GM12878 (cell line): ENCODE measurements at regions not wholly inside any gene's neighbourhood (a gene's known extent, or its start where the extent isn't known, plus 50 kb on each side); places are given as distances from the start of the nearest gene placed in this dataset.
A peak's percentile ranks its signal among the peaks of the same experiment; 100 is the strongest.

ENCODE experiments used
- ATAC-seq: fragments of 200-7000 bp; cut with Tn5 transposase; 3 replicates; pipeline ENCODE4 v1.9.1; 2020; ENCODE audit warnings: mild to moderate bottlenecking, moderate library complexity
- BruUV-seq: library from RNA; stranded (reverse); fragments of 400-500 nt; replicated peaks from 2 replicates; lab custom pipeline; 2021; lab: Mats Ljungman, UMichigan
- CTCF ChIA-PET: fragments of 300-600 bp; sonication (Branson Sonifier 250); formaldehyde crosslinking; extraction: SDS; loops from one replicate; lab custom pipeline; 2021; ENCODE audit warnings: inconsistent platforms; lab: Yijun Ruan, JAX
- POLR2A ChIA-PET: fragments of 350-600 bp; formaldehyde crosslinking; extraction: SDS; loops from one replicate; lab custom pipeline; 2021; ENCODE audit warnings: inconsistent platforms; lab: Charles Lee
- RAD21 ChIA-PET: fragments of 300-600 bp; sonication (Branson Sonifier 250); formaldehyde crosslinking; loops from one replicate; lab custom pipeline; 2023; ENCODE audit warnings: antibody characterized with exemption; ENCODE audit not compliant: unreplicated experiment; lab: Charles Lee
- SMC1A ChIA-PET: fragments of 300-600 bp; sonication (Branson Sonifier 250); formaldehyde crosslinking; loops from one replicate; lab custom pipeline; 2023; ENCODE audit not compliant: unreplicated experiment, uncharacterized antibody; lab: Charles Lee
- DNase-seq: peaks from one replicate; pipeline ENCODE4 v3.0.0-alpha.2; 2011; ENCODE audit warnings: low read depth, low spot score
- FAIRE-seq: peaks from 3 replicates; lab custom pipeline; 2011; peaks lifted over from hg19 to GRCh38; lab: Jason Lieb, UNC
- H2AFZ ChIP-seq: 2 replicates; pipeline ENCODE4 v1.6.0; 2011; ENCODE audit warnings: low read depth, low read length, control low read depth; ENCODE audit not compliant: control insufficient read depth
- H3K27ac ChIP-seq: 2 replicates; pipeline ENCODE4 v1.5.1; 2011; ENCODE audit warnings: control low read depth; ENCODE audit not compliant: control insufficient read depth, insufficient read depth
- H3K27me3 ChIP-seq, 2 experiments: replicated peaks in 1 of 2; 2 replicates each; pipeline versions ENCODE4 v1.6.0 to v1.6.1; 2011; ENCODE audit warnings: low read length in 1 of 2; ENCODE audit not compliant: control insufficient read depth in 2 of 2, insufficient read depth in 2 of 2
- H3K36me3 ChIP-seq, 2 experiments: 2 replicates each; pipeline ENCODE4 v1.5.1; 2011; ENCODE audit warnings: low read length in 1 of 2; ENCODE audit not compliant: control insufficient read depth in 2 of 2, insufficient read depth in 2 of 2
- H3K4me1 ChIP-seq: 2 replicates; pipeline ENCODE4 v1.6.1; 2011; ENCODE audit warnings: mild to moderate bottlenecking, low read length, moderate library complexity, mixed read lengths; ENCODE audit not compliant: control insufficient read depth, insufficient read depth
- H3K4me2 ChIP-seq: 2 replicates; pipeline ENCODE4 v1.6.0; 2011; ENCODE audit warnings: control low read depth; ENCODE audit not compliant: control insufficient read depth, insufficient read depth
- H3K4me3 ChIP-seq: fragments of 200-600 bp; sonication (generic); 2 replicates; pipeline ENCODE4 v1.5.1; 2016
- H3K79me2 ChIP-seq: 2 replicates; pipeline ENCODE4 v1.6.0; 2011; ENCODE audit warnings: low read length; ENCODE audit not compliant: control insufficient read depth, insufficient read depth
- H3K9ac ChIP-seq: 2 replicates; pipeline ENCODE4 v1.8.0; 2011; ENCODE audit warnings: low read length, control low read depth, mixed read lengths; ENCODE audit not compliant: control insufficient read depth, insufficient read depth
- H3K9me3 ChIP-seq: replicated peaks from 3 replicates; pipeline ENCODE4 v1.5.1; 2011; ENCODE audit warnings: mild to moderate bottlenecking, low read length; ENCODE audit not compliant: control insufficient read depth, insufficient read depth
- H4K20me1 ChIP-seq: 2 replicates; pipeline ENCODE4 v1.6.0; 2011; ENCODE audit not compliant: control insufficient read depth, insufficient read depth
- BACH1 ChIP-seq: fragments of 450-650 bp; IDR thresholded peaks from 2 replicates; pipeline ENCODE4 v1.6.1; 2017; ENCODE audit warnings: mild to moderate bottlenecking, borderline replicate concordance
- BHLHE40 ChIP-seq, 2 experiments: fragments of 450-650 bp in 1 of 2; IDR thresholded peaks; 2 replicates each; pipeline ENCODE4 v1.6.1; 2011 to 2017; ENCODE audit warnings: low read depth in 2 of 2, borderline replicate concordance in 1 of 2, improper control_type of control experiment in 1 of 2, low read length in 1 of 2, mild to moderate bottlenecking in 1 of 2
- CEBPB ChIP-seq, 2 experiments: fragments of 150-350 bp in 1 of 2; IDR thresholded peaks; 2 replicates each; pipeline ENCODE4 v1.6.1; 2012 to 2014; ENCODE audit warnings: low read depth in 2 of 2, low read length in 2 of 2, borderline replicate concordance in 1 of 2, inconsistent platforms in 1 of 2
- FOXK2 ChIP-seq: fragments of 450-650 bp; IDR thresholded peaks from 2 replicates; pipeline ENCODE4 v1.6.1; 2017; ENCODE audit warnings: mild to moderate bottlenecking, moderate library complexity
- MXI1 ChIP-seq: fragments of 150-350 bp; IDR thresholded peaks from 2 replicates; pipeline ENCODE4 v1.6.1; 2011; ENCODE audit warnings: low read depth, mild to moderate bottlenecking, inconsistent platforms, low read length, improper control_type of control experiment
- PAX5 ChIP-seq: IDR thresholded peaks from 2 replicates; pipeline ENCODE4 v1.6.1; 2011; ENCODE audit warnings: low read depth, low read length, borderline replicate concordance
- PRDM15 ChIP-seq: fragments of 450-650 bp; formaldehyde crosslinking; IDR thresholded peaks from 2 replicates; pipeline ENCODE4 v1.4.0; 2020; ENCODE audit warnings: mild to moderate bottlenecking, moderate library complexity
- RELB ChIP-seq: fragments of 450-650 bp; IDR thresholded peaks from 2 replicates; pipeline ENCODE4 v1.6.1; 2017; ENCODE audit warnings: low read depth, mild to moderate bottlenecking, moderate library complexity
- SPI1 ChIP-seq: IDR thresholded peaks from 2 replicates; pipeline ENCODE4 v1.6.1; 2011; ENCODE audit warnings: low read depth, mild to moderate bottlenecking, low read length, moderate library complexity, borderline replicate concordance; ENCODE audit not compliant: insufficient read depth
- TAF1 ChIP-seq: IDR thresholded peaks from 2 replicates; pipeline ENCODE4 v1.6.1; 2011; ENCODE audit warnings: mild to moderate bottlenecking, low read depth, low read length, borderline replicate concordance
- TBL1XR1 ChIP-seq: IDR thresholded peaks from 2 replicates; pipeline ENCODE4 v1.6.1; 2012; ENCODE audit warnings: low read depth, low read length, improper control_type of control experiment
- USF1 ChIP-seq: IDR thresholded peaks from 2 replicates; pipeline ENCODE4 v1.6.1; 2011; ENCODE audit warnings: borderline replicate concordance, low read depth, mild to moderate bottlenecking, moderate library complexity, mixed read lengths, low read length; ENCODE audit not compliant: insufficient read depth; ENCODE audit errors: extremely low read length
- WRNIP1 ChIP-seq: IDR thresholded peaks from 2 replicates; pipeline ENCODE4 v1.6.1; 2011; ENCODE audit warnings: low read depth, low read length, improper control_type of control experiment, borderline replicate concordance
- ZBED1 ChIP-seq: IDR thresholded peaks from 2 replicates; pipeline ENCODE4 v1.6.1; 2016; ENCODE audit warnings: borderline replicate concordance
- ZBTB4 ChIP-seq: fragments of 450-650 bp; formaldehyde crosslinking; IDR thresholded peaks from 2 replicates; pipeline ENCODE4 v1.4.0; 2022; ENCODE audit warnings: mild to moderate bottlenecking, moderate library complexity
- WGBS: methylation state at CpG from one replicate; pipeline ENCODE4 v1.1.6; 2016; ENCODE audit warnings: low lambda C conversion rate; ENCODE audit not compliant: insufficient replicate concordance, insufficient coverage; ENCODE audit errors: missing lambda C conversion rate; 5-methylcytosine and 5-hydroxymethylcytosine counted together
- in situ Hi-C: fragments of 300-500 bp; cut with MboI; formaldehyde crosslinking; loops from 9 replicates; pipeline ENCODE4 v1.14.3; 2018; ENCODE audit warnings: mixed read lengths
- intact Hi-C: fragments of 100-400 bp; cut with micrococcal nuclease; formaldehyde crosslinking; loops from one replicate; pipeline ENCODE4 v1.14.2; 2022; ENCODE audit not compliant: unreplicated experiment

GRCh38 chr1:80542231-80542630 lies 1258.5 kb upstream of the ADGRL2 start:
- ChIA-PET SMC1A (no interaction called here), CTCF (no interaction called here), POLR2A (no interaction called here), RAD21 (no interaction called here)
- H3K4me1 ChIP-seq: no peaks in the 10 kb centered on the region
- in situ Hi-C loops (no loop called here), intact Hi-C loops (no loop called here)
- peak; percentile 35 for FAIRE-seq
- no peak for ATAC-seq
- H3K27me3 ChIP-seq: no peaks in the 10 kb centered on the region
- no peak overlapping the region for H3K9ac ChIP-seq
- H3K27ac ChIP-seq: no peak overlapping the region
- no peak overlapping the region for H3K4me3 ChIP-seq
- DNase-seq: no peak
- no peak overlapping the region for H3K4me2 ChIP-seq
- no peaks in the 10 kb centered on the region for H3K9me3 ChIP-seq
- no peaks in the 10 kb centered on the region for H3K79me2 ChIP-seq
- WGBS: 21% methylated on average over 1 of the region's 1 CpG
- BruUV-seq: no TSS peak
- H3K36me3 ChIP-seq: no peaks in the 10 kb centered on the region
- H4K20me1 ChIP-seq: no peaks in the 10 kb centered on the region
- no peak overlapping the region for H2AFZ ChIP-seq
- TF ChIP-seq PRDM15 (CRISPR knock-in tag) (no peak), BACH1 (no peak), BHLHE40 (IDR thresholded peaks at IDR 0.05; ENCODE audit: borderline replicate concordance in 1 of 2, low read depth in 2 of 2, low read length in 1 of 2) (no peak), ZBTB4 (CRISPR knock-in tag) (no peak), ZBED1 (no peak), RELB (no peak), FOXK2 (no peak), TAF1 (no peak), WRNIP1 (no peak), CEBPB (IDR thresholded peaks at IDR 0.05; ENCODE audit: borderline replicate concordance in 1 of 2, low read depth in 2 of 2, low read length in 2 of 2) (no peak), USF1 (no peak), TBL1XR1 (no peak), MXI1 (no peak), SPI1 (no peak), PAX5 (no peak)
